ENCODE measurements at regions not wholly inside any gene's neighbourhood (a gene's known extent, or its start where the extent isn't known, plus 50 kb on each side); places are given as distances from the start of the nearest gene placed in this dataset.

- H3K4me3 ChIP-seq (ENCODE audit: low read depth, low read length): no peak overlapping the region
- DNase-seq (ENCODE audit: low read depth): no peak
- TF ChIP-seq, protein P1, sequence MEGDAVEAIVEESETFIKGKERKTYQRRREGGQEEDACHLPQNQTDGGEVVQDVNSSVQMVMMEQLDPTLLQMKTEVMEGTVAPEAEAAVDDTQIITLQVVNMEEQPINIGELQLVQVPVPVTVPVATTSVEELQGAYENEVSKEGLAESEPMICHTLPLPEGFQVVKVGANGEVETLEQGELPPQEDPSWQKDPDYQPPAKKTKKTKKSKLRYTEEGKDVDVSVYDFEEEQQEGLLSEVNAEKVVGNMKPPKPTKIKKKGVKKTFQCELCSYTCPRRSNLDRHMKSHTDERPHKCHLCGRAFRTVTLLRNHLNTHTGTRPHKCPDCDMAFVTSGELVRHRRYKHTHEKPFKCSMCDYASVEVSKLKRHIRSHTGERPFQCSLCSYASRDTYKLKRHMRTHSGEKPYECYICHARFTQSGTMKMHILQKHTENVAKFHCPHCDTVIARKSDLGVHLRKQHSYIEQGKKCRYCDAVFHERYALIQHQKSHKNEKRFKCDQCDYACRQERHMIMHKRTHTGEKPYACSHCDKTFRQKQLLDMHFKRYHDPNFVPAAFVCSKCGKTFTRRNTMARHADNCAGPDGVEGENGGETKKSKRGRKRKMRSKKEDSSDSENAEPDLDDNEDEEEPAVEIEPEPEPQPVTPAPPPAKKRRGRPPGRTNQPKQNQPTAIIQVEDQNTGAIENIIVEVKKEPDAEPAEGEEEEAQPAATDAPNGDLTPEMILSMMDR (IDR thresholded peaks at IDR 0.05; ENCODE audit: control insufficient read depth, extremely low read depth, insufficient read depth): no peak
These were observed 521.2 kb downstream of the IRX1 start for GRCh38 chr5:4116834-4117233.

DNA sequence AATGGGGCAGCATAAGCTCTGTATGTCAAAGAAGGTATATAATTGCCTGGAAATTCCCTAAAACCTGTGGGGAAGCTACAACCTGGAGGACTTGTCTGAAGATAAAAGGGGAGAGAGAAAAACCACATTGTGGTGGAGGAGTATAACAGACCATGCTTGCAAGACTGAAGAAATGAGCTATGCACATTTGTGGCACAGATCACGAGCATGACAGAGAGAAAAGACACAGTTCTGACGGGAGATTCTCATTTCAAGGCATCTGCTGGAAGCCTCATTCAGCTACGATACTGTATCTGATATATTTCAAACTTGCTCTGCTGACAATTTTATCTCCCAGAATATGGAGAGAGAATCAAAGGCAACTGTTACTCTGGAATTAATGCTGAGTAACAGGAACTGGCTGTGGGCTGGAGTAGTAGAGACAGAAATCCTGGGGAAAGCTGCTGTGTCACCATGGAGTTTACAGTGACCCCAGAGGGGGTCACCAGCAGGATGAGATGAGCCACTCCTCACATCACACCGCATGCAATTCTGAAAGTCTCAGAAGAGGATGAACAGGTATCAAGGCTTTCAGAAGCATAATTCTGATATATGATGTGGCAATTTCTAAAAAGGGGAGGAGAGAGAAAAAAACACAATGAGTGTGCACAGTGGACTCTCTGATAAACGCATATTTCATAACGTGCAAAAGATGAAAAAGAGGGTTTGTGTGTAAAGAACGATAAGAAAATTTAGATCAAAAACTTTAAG, 528.8 kb downstream of the IRX1 start:
- H3K4me3 ChIP-seq (ENCODE audit: low read depth, low read length): no peak overlapping the region
- no peak for DNase-seq (ENCODE audit: low read depth)
- TF ChIP-seq, protein P1 (IDR thresholded peaks at IDR 0.05; ENCODE audit: control insufficient read depth, extremely low read depth, insufficient read depth): no peak

DNA sequence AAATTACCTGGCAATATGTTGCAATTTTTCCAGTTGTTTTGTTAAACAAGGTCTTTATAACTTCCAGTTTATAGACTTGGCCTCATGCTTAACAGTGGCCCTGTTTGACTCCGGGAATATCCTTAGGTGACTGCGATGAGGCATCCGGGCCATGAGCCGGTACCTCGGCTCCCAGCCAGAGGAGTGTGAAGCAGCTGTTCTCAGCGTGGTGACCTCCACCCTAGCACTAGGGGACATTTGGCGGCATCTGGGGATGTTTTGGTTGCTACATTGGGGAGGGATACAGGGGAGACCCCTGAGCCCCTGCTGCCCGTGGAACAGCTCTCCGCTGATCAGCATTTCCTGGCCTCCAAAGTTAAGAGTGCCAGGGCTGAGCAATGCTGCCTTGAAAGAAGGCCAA, 533.4 kb downstream of the IRX1 start:
- TF ChIP-seq, protein P1 (IDR thresholded peaks at IDR 0.05; ENCODE audit: control insufficient read depth, extremely low read depth, insufficient read depth): no peak
- DNase-seq (ENCODE audit: low read depth): no peak
- no peak overlapping the region for H3K4me3 ChIP-seq (ENCODE audit: low read depth, low read length)

GRCh38 chr5:4129523-4129922, 533.9 kb downstream of the IRX1 start:
- TF ChIP-seq, protein P1 (IDR thresholded peaks at IDR 0.05; ENCODE audit: control insufficient read depth, extremely low read depth, insufficient read depth): no peak
- no peak overlapping the region for H3K4me3 ChIP-seq (ENCODE audit: low read depth, low read length)

GRCh38 chr5:4130819-4131218, 535.2 kb downstream of the IRX1 start:
- no peak for DNase-seq (ENCODE audit: low read depth)
- no peak overlapping the region for H3K4me3 ChIP-seq (ENCODE audit: low read depth, low read length)
- TF ChIP-seq, protein P1 (IDR thresholded peaks at IDR 0.05; ENCODE audit: control insufficient read depth, extremely low read depth, insufficient read depth): no peak

More at GRCh38 chr5:4129523-4129922, 533.9 kb downstream of the IRX1 start:
- DNase-seq (ENCODE audit: low read depth): no peak

GRCh38 chr5:4137781-4138180, 542.1 kb downstream of the IRX1 start:
- no peak for DNase-seq (ENCODE audit: low read depth)
- no peak overlapping the region for H3K4me3 ChIP-seq (ENCODE audit: low read depth, low read length)
- TF ChIP-seq, protein P1 (IDR thresholded peaks at IDR 0.05; ENCODE audit: control insufficient read depth, extremely low read depth, insufficient read depth): no peak

DNA sequence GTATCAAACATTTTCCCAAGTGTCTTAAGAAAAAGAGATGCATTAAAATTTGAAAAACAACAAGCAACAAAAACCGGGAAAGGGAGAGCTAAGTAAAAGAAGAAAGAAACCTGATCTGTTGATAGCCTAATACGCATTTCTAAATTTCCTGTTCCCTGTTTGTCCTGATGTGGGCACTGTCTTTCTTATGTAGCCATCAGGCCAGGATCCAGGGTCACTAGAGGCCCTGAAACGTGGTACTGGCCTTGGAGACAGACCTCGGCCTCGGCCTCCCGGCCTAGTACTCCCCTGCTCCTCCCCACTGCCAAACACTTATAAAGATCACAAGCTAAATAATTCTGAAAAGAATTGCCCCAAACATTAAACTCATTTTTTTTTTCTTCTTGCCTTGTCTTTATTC, 547.2 kb downstream of the IRX1 start:
- H3K4me3 ChIP-seq (ENCODE audit: low read depth, low read length): no peak overlapping the region
- TF ChIP-seq, protein P1 (IDR thresholded peaks at IDR 0.05; ENCODE audit: control insufficient read depth, extremely low read depth, insufficient read depth): no peak
- no peak for DNase-seq (ENCODE audit: low read depth)

All from LNCaP clone FGC (cell line).